CD4-positive, alpha-beta T cell treated with Interleukin-21 for 1 hour (primary cell): ENCODE measurements at regions not wholly inside any gene's neighbourhood (a gene's known extent, or its start where the extent isn't known, plus 50 kb on each side); places are given as distances from the start of the nearest gene placed in this dataset.
"Not testable (repeated sequence)": the region's sequence is repeated elsewhere in the genome, so short reads cannot be mapped to it uniquely, and the experiment has no call there.

ENCODE experiments used
- DNase-seq: peaks from one replicate; pipeline ENCODE4 v3.0.0-alpha.2; 2020

GRCh38 chr1:198408716-198409115, 131.8 kb downstream of the ATP6V1G3 start:
- DNase-seq, result no peak

- not testable (repeated sequence) for DNase-seq
These were observed 135.8 kb downstream of the ATP6V1G3 start for GRCh38 chr1:198404632-198405031.

- DNase-seq, result no peak
These were observed 140.4 kb downstream of the ATP6V1G3 start for GRCh38 chr1:198400063-198400462.

GRCh38 chr1:198399452-198399851, 141.0 kb downstream of the ATP6V1G3 start:
- DNase-seq, result no peak

GRCh38 chr1:198397208-198397808, 143.2 kb downstream of the ATP6V1G3 start:
- no peak for DNase-seq

GRCh38 chr1:198391393-198392020, 149.0 kb downstream of the ATP6V1G3 start:
- DNase-seq, result no peak

- DNase-seq, result no peak
These were observed 152.9 kb downstream of the ATP6V1G3 start for GRCh38 chr1:198387587-198387986.

- no peak for DNase-seq
These were observed 160.2 kb downstream of the ATP6V1G3 start for GRCh38 chr1:198380275-198380674.

- DNase-seq, result no peak
These were observed 162.8 kb downstream of the ATP6V1G3 start for GRCh38 chr1:198377702-198378101.

GRCh38 chr1:198374288-198374687, 166.2 kb downstream of the ATP6V1G3 start:
- DNase-seq, result no peak

- DNase-seq, result no peak
These were observed 167.1 kb downstream of the ATP6V1G3 start for GRCh38 chr1:198373376-198373775.
